MM.1S (cell line): ENCODE measurements at regions not wholly inside any gene's neighbourhood (a gene's known extent, or its start where the extent isn't known, plus 50 kb on each side); places are given as distances from the start of the nearest gene placed in this dataset.

Experiments used
- CTCF ChIP-seq: fragments of 300-600 bp; sonication (generic); IDR thresholded peaks from 2 replicates; pipeline ENCODE4 v1.5.1; 2016; ENCODE audit warnings: antibody characterized with exemption, low read length, mixed read lengths
- EZH2phosphoT487 ChIP-seq: fragments of 300-600 bp; sonication (generic); IDR thresholded peaks from 2 replicates; pipeline ENCODE4 v1.6.1; 2018; ENCODE audit warnings: antibody characterized with exemption, low read length

GRCh38 chr13:40331802-40332201, 334.6 kb downstream of the FOXO1 start:
- TF ChIP-seq CTCF (no peak), EZH2phosphoT487 (no peak)
